GM18870 (cell line): ENCODE measurements at regions not wholly inside any gene's neighbourhood (a gene's known extent, or its start where the extent isn't known, plus 50 kb on each side); places are given as distances from the start of the nearest gene placed in this dataset.

Experiments
- ATAC-seq: cut with Tn5 transposase; IDR thresholded peaks from one replicate; pipeline ENCODE4 v1.9.1; 2021; ENCODE audit warnings: moderate library complexity; ENCODE audit not compliant: unreplicated experiment

DNA sequence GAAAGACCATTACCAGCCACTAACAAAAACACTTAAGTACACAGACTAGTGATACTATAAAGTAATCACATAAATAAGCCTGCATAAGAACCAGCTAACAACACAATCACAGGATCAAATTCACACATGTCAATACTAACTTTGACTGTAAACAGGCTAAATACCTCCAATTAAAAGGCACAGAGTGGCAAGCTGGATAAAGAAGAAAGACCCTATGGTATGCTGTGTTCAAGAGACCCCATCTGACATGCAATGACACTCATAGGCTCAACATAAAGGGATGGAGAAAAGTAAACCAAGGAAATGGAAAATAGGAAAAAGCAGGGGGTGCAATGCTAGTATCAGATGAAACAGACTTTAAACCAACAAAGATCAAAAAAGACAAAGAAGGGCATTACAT, 631.8 kb upstream of the NOX3 start:
- no peak for ATAC-seq

DNA sequence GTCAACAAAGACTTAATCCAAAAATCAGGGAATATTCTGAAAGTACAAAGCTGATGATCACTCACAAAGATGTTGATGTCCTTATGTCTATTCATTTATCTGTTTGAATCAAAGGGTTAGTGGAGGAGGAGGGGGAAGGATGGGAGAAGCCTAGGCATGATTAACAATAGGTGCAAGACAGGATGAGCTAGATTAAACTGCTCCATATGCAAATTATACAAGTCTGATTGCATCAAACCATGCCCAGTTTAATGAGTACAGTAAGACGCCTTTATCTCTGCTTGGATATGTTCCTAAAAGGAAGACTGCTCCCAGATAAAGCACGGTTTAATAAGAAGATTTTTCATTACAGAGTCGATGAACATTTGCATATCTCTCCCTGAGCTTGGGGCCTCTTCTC, 626.4 kb upstream of the NOX3 start:
- ATAC-seq, result no peak

DNA sequence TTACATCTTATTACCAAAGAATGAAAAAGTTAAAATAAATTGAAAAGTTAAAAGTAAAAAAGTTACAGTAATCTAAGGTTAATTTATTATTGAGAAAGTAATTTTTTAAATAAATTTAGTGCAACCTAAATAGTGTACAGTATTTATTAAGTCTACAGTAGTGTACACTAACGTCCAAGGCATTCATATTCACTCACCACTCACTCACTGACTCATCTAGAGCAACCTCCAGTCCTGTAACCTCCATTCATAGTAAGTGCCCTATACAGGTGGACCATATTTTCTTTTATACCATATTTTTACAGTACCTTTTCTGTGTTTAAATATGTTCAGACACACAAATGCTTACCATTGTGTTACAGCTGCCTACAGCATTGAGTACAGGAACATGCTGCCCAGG, 624.7 kb upstream of the NOX3 start:
- ATAC-seq, result no peak

DNA sequence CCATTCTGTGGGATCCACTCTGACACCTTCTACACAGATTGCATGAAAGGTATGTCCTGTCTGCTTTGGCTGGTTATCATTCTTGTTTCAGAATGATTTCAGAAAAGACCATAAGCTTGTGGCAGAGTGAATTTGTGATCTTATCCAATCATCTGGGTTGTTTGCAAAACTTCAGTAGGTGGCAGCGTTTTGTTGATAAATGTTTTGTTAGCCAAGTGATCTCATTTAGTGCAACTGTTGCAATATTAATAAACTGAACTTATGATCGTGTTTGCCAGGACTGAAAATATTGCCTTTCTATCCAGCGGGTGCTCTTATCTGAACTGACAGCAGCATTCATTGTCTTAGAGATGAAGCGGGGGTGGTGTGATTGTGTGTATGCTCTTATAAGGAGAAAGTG, 613.2 kb upstream of the NOX3 start:
- no peak for ATAC-seq

DNA sequence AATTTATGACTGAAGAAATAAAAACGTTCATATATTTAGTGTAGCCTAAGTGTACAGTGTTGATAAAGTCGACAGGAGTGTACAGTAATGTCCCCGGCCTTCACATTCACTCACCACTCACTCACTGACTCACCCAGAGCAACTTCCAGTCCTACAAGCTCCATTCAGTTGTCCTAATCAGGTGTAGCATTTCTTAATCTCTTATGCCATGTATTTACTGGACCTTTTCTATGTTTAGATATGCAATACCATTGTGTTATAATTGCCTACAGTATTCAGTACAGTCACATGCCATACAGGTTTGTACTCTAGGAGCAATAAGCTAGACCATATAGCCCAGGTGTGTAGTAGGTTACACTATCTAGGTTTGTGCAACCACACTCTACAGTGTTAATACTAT, 610.2 kb upstream of the NOX3 start:
- ATAC-seq, result no peak

DNA sequence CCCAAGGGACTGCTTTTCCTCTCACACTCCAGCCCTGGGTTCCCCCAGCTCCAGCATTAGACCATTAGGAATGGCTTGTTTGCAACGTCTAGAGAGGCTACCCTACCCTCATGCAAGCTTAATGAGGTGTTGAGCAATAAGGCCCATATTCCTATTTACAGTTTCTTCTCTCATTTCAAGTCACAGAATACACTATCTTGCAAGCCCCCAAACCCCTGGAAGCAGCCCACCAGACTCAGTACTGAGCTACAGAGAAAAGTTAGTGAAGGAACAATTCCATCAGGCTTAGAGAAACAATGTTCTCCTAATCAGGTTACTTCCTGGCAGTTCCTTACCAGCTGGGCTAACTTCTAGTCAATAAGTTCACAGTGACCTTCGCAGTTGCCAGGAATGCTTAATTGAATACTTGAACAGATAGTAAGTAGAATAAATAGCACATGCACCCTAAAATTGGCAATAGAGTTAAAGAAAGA, 606.5 kb upstream of the NOX3 start:
- ATAC-seq, result no peak

DNA sequence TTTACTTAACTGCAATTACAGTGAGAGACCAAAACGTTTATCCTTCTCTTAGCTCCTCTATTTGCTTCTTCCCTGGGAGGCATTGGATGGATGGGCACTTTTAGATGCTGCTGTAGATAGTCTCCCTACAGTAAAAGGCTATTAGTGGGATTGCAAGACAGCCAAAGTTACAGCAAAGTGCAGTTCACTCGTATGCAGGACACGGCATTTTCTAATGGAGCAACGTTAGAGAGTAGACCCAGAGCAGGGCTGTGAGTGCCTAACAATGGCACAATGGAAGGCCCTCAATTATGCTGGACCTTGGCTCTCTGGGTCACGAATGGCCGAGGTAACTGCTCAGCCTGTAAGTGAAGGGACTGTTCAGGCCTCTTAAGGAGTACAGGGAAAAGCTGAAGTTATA, 605.8 kb upstream of the NOX3 start:
- no peak for ATAC-seq

DNA sequence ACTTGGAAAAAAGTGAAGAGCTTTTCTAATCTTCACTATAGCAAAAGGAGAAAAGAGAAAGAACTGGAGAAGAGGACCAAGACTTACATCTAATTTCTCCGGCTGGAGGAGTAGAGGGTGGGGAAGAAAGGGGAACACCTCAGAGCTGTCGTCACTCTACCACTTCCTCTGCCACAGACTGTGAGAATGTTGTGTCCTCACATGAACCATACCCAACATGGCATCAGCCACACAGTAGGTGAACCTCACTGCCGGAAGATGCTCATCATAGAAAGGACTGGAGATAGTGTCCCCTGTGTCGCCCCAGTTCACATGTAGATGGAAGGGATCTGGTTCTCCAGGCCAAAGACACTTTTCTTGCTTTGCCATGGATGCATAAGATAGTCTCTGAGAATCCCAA, 604.4 kb upstream of the NOX3 start:
- no peak for ATAC-seq

DNA sequence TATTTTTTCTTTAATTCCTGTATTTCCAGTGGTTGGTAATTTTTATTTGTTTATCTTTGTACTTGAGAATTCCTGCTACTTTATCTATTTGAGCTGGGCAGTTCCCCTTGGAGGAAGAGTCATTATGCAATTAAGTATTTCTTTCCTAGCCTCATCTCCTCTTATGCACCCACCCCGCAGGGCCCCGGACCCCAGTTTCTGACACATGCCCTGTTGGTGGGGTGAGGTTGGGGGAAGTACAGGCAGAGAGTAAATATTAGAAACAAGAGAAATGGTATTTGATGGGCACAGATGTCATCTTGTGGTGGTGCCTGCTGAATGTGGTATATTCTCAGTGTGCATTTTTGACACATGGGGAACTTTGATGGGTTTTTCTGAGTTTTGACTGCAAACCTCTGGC, 602.7 kb upstream of the NOX3 start:
- no peak for ATAC-seq

DNA sequence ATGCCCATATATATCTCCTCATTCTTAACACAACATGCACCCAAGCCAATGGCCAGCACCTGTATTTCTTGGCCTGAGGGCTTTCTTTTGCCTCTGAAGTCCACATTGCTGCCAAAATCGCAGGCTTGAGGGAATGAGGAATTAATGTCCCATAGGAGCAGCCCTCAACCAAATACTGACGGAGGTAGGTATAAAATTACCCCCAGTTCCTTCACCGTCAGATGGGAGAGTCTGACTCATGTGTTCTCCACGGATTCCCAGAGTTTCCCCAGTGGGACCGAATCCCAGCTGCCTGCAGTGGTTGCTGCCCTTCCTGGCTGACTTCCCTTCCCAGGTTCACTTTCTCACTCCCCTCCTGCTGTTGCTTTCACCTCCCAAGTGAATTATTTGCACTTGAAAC, 602.2 kb upstream of the NOX3 start:
- no peak for ATAC-seq

DNA sequence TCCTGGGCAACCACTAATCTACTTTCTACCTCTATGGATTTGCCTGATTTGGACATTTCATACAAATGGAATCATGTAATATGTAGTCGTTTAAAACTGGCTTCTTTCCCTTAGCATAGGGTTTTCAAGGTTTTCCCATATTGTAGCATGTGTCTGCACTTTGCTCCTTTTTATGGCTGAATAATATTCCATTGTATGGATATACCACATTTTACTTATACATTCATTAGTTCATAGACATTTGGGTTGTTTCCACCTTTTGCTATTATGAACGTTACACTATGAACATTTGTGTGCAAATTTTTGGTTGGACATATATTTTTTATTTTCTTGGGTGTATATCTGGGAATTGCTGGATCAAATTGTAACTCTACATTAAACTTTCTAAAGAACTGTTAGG, 600.4 kb upstream of the NOX3 start:
- ATAC-seq, result no peak

DNA sequence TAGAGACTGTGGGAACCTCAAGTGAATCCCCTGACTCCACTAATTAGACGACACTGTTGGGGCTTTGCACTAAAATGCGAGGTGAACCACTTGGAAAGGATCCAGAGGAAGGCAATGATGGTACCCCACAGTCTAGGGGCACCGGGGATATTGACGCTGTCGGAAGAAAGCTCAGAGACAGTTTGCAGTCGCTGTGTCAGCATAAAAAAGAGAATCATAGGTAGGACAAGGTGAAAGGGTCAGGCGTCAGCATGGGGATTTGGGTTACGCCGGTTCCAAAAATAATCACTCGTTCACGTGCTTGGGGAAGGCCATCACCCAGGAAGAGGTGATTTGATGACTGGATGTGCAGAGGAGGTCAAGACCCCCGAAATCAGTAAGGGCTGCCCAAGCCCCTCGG, 598.0 kb upstream of the NOX3 start:
- ATAC-seq, result no peak

DNA sequence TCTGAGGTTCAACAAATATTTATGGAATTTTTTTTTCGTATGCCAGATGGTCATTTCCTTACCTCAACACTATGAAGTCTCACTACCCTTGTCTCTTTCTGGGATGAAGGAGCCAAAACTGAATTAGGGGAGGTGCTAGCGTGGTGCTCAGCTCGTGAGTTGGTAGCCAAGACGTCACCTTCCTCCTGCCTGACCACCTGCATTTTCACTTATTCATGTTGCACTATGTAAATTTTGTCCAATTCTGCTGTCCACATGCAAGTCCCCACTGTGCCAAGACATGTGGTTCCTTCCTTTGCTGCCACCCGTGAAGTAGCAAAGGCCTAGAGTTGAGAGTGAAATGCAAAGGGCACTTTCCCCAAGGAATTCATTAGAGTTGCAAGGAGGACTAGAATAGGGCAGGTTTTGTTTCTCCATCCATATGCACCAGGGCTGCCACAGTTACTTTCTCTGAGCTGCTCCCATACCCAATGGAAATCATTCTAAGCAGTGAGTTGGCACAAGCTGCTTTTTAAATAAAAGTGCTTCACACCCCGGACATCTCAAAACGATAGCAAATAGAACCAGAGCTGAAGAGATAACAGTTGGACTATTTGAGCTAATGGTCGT, 591.3 kb upstream of the NOX3 start:
- ATAC-seq, result no peak

DNA sequence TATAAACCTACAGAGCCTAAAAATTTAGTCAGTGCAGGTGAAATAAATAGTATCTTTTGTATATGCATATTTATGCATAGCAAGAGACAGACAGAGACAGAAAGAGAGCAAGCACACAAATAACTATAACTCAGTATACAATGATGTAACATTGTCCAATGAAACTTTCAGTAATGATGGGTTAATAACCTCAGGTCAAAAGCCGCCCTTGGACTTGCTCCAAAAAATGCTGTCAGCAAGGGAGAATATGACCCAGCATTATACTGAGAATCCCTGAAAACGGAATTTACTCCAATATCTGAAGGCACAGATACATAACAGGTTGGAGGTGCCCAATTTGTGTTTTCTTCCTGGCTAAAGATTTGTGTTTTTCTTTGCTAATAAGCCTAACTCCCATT, 590.6 kb upstream of the NOX3 start:
- no peak for ATAC-seq

DNA sequence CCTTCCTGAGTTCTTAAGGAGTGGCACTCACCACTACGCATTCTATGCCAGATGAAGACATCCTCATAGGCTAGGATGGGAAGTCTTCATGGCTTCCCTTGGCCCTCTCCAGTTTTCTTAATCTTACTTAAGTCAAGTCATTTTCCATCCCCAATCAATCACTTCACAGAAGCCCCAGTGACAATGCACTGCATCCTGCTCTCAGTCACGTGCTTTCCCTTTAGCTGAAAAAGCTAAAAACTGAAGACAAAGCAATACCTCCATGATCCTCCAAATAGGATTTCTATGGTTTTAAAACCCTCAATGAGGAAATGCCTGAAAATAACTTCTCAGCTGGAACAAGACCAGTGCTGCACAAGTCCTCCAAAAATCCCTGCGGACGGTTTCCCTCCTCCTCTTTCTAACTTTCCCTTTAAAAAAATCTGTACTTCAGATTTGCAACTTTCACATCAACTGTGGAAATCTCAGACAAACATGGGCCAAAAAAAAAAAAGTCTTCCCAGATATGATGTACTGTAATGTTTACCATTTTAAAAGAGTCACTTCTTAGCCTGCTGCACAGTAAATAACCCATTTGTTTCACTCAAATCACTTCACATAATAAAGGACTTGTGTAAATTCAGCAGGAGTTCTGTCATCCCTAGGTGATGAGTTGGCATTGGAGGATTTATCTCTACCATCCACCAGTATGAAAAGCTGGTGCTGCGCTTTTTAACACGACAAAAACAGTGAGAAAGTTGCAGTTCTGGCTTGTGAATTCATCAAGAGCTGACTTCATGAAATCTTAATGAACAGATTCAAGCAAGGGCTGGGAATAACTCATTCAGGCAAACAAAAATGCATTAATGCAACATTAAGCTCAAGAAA, 590.0 kb upstream of the NOX3 start:
- no peak for ATAC-seq

DNA sequence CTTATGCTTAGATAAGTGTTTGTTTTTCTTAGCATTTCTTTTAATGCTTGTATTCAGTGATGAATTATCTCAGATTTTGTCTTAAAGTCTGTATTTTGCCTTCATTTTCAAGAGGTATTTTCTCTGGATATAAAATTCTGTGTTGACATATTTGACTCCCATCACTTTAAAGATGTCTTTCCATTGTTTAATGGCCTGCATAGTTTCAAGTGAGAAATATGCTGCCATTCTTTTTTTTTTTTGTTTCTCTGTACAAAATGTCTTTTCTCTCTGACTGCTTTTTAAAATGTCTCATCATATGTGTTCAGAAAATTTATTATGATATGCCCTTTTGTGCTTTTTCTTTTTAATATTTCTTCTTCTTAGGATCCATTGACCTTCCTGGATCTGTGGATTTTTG, 578.0 kb upstream of the NOX3 start:
- no peak for ATAC-seq

DNA sequence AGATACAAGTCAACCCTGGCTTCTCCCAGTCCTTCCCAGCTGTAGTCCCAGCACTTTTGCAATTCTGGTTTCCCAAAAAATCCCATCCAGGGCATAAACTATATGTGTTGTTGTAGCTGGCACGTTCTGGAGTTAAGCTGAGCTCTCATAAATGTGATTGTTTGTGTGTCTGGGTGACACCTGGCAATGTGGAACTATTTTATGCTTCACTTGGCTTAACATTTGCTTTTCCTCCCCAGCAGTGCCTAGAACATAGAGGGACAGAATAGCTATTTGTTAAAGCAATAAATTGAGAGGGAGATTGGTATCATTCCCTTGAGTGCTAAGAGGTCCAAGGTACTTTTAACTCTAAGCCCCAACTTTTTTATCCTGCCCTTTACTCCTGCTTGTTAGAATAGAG, 575.9 kb upstream of the NOX3 start:
- ATAC-seq, result no peak

DNA sequence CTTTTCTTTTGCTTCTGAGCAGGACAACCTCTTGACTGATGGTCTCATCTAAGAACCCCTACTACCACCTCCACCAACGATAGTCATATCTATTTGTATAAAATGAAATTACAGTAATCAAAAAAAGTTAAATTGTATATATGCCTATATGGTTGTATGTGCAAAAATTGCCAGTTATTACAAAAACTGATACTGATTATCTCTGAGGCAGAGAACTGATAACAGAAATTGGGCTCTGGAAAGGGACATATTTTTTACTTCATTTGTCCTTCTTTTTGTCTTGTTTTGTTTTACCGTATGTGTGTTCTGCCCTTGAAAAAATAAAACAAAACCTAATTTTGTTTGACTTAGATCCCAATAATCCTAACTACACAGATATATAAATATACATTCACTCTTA, 574.4 kb upstream of the NOX3 start:
- ATAC-seq, result no peak

DNA sequence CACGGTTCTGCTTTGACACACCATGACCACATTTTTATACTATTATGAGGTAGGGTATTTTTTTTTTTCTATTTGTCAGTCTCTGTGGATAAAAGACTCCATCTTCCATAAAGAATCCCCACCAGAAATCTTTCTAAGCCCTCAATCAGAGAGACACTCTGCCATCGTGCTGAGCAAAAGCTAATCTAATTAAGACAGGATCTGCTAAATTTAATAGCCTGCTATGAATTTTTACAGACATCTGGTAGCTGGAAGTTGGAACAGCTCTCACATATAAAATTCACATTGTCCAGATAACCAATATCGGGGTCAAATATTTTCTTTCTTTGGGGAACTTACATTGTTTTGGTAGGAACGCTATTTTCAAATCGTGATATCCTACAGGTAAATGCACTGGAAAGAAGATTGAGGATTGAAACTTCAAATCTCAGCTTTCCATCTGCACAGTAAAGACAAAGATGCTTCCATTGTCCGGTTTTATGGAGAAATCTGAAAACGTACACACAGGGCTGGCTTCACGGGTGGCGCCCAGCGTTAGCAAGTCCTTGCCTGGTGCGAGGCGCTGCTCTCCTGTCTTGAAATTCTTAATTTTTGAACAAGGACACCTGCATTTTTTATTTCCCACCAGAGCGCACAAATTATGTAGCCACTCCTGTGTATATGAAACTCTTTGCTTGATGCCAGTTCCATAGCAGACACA, 573.8 kb upstream of the NOX3 start:
- ATAC-seq, result no peak

DNA sequence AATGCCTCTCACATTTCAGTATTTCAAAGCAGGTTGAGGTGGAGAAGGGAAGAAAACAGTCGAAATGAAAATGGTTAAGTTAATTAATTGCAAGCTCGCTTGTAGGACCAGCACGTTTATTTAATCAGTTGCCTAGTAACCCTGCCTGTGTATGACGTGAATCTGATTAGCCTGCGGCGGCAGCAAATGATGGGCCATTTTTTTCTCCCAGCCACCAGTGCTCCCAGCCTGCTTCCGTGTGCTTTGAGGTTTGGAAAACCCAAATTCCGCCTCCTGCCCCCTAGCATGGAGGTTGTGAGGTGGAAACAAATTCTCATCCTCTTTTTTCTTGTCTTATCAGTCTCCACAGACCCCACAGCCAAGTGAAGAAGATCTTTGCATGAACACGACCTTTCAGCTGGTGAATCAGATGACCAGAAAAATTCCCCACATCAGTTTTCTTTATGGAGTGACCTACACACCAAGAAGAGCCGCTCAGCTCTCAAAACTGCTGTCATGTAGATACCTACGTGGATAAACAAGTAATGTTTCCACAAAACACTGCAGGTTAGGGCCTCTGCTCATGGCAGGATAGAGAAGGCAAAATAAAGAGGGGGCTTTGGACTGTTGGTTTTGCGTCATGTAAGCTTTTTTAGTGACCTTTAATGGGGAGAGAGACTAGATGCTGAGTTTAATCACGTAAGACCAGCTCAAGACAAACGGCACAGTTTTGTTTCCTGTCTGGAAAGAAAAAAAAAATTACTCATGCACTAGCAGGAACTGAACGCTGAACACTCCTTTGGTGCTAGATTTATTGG, 572.9 kb upstream of the NOX3 start:
- ATAC-seq, result no peak

DNA sequence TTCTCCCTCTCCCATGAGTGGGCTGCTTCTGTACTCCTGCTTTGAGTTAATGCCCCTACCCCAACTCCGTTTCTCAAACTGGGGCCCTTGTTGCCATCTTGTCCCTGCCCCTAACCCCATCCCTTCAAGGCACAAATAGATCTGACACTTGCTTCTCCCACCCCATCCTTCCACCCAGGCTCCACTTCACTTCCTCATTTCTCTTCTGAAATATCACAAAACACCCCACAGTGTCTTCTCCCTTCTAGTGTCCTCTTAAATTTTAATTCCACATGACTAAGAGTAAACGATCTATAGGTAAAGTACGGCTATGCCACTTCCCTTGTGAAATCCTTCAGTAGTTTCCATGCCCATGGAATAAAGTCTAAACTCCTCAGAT, 571.6 kb upstream of the NOX3 start:
- ATAC-seq, result no peak
